ENCODE measurements at regions not wholly inside any gene's neighbourhood (a gene's known extent, or its start where the extent isn't known, plus 50 kb on each side); places are given as distances from the start of the nearest gene placed in this dataset.
"Not testable (repeated sequence)": the region's sequence is repeated elsewhere in the genome, so short reads cannot be mapped to it uniquely, and the experiment has no call there.

GRCh38 chr3:34856081-34856947 lies 783.0 kb upstream of the ARPP21 start:
- no peak for DNase-seq

GRCh38 chr3:34858067-34858660 lies 781.2 kb upstream of the ARPP21 start:
- no peak for DNase-seq

- no peak for DNase-seq
These were observed 779.6 kb upstream of the ARPP21 start for GRCh38 chr3:34859746-34860145.

- DNase-seq: no peak
These were observed 776.9 kb upstream of the ARPP21 start for GRCh38 chr3:34862456-34862855.

- no peak for DNase-seq
These were observed 775.8 kb upstream of the ARPP21 start for GRCh38 chr3:34863485-34863884.

GRCh38 chr3:34864011-34864410 lies 775.3 kb upstream of the ARPP21 start:
- DNase-seq: no peak

- DNase-seq: no peak
These were observed 774.0 kb upstream of the ARPP21 start for GRCh38 chr3:34865346-34865745.

- no peak for DNase-seq
These were observed 770.4 kb upstream of the ARPP21 start for GRCh38 chr3:34868935-34869334.

- DNase-seq: no peak
These were observed 769.6 kb upstream of the ARPP21 start for GRCh38 chr3:34869696-34870095.

- no peak for DNase-seq
These were observed 766.9 kb upstream of the ARPP21 start for GRCh38 chr3:34872406-34872805.

- no peak for DNase-seq
These were observed 762.3 kb upstream of the ARPP21 start for GRCh38 chr3:34876997-34877396.

- DNase-seq: no peak
These were observed 760.8 kb upstream of the ARPP21 start for GRCh38 chr3:34878488-34878887.

GRCh38 chr3:34881026-34881425 lies 758.3 kb upstream of the ARPP21 start:
- DNase-seq: no peak

GRCh38 chr3:34882764-34883163 lies 756.6 kb upstream of the ARPP21 start:
- DNase-seq: no peak

GRCh38 chr3:34884007-34884406 lies 755.3 kb upstream of the ARPP21 start:
- DNase-seq: no peak

- no peak for DNase-seq
These were observed 752.9 kb upstream of the ARPP21 start for GRCh38 chr3:34886443-34886842.

GRCh38 chr3:34889641-34890040 lies 749.7 kb upstream of the ARPP21 start:
- DNase-seq: no peak

- DNase-seq: no peak
These were observed 749.1 kb upstream of the ARPP21 start for GRCh38 chr3:34890247-34890646.

- no peak for DNase-seq
These were observed 747.4 kb upstream of the ARPP21 start for GRCh38 chr3:34891941-34892340.

GRCh38 chr3:34895841-34896240 lies 743.5 kb upstream of the ARPP21 start:
- DNase-seq: no peak

- DNase-seq: not testable (repeated sequence)
These were observed 729.6 kb upstream of the ARPP21 start for GRCh38 chr3:34909679-34910078.

GRCh38 chr3:34919025-34919424 lies 720.3 kb upstream of the ARPP21 start:
- DNase-seq: no peak

- no peak for DNase-seq
These were observed 718.5 kb upstream of the ARPP21 start for GRCh38 chr3:34920806-34921205.

GRCh38 chr3:34924961-34925360 lies 714.4 kb upstream of the ARPP21 start:
- DNase-seq: no peak

- no peak for DNase-seq
These were observed 713.5 kb upstream of the ARPP21 start for GRCh38 chr3:34925851-34926250.

All from activated gamma-delta T cell treated with Interleukin-2 at 50 U/mL for 16 hours (primary cell).